ENCODE measurements at regions not wholly inside any gene's neighbourhood (a gene's known extent, or its start where the extent isn't known, plus 50 kb on each side); places are given as distances from the start of the nearest gene placed in this dataset.

DNA sequence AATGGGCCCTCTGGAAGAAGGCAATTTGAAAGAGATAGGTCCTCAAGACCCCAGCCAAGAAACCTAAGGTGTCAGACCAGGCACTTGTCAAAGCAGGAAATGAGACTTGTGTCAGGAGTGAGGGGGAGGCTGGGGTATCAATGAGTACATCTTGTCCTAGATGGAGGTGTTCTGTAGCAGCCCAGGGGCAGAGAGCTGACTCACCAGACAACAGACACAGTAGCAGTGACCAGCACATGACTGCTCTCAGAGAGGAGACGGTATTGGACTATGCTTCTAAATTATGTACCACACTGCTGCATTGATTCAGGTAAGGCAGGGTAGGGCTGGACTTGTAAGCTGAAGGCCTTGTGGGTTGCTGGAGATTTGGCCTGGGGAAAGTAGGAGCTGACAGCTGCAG, 551.2 kb upstream of the KLF4 start:
- H3K9me3 ChIP-seq, result peaks cover 0 to 11% (median 5%) of the 10 kb centered on the region in 4 donors
- ATAC-seq (ENCODE audit: low FRiP score in 2 of 2) (no peak), DNase-seq (no peak)
- TF ChIP-seq, protein P1, sequence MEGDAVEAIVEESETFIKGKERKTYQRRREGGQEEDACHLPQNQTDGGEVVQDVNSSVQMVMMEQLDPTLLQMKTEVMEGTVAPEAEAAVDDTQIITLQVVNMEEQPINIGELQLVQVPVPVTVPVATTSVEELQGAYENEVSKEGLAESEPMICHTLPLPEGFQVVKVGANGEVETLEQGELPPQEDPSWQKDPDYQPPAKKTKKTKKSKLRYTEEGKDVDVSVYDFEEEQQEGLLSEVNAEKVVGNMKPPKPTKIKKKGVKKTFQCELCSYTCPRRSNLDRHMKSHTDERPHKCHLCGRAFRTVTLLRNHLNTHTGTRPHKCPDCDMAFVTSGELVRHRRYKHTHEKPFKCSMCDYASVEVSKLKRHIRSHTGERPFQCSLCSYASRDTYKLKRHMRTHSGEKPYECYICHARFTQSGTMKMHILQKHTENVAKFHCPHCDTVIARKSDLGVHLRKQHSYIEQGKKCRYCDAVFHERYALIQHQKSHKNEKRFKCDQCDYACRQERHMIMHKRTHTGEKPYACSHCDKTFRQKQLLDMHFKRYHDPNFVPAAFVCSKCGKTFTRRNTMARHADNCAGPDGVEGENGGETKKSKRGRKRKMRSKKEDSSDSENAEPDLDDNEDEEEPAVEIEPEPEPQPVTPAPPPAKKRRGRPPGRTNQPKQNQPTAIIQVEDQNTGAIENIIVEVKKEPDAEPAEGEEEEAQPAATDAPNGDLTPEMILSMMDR (IDR thresholded peaks at IDR 0.05), result no peak
- TF ChIP-seq EP300 (IDR thresholded peaks at IDR 0.05) (no peak), POLR2A (IDR thresholded peaks at IDR 0.05) (no peak), POLR2AphosphoS5 (IDR thresholded peaks at IDR 0.05) (no peak)
- H3K4me1 ChIP-seq, result no peaks in the 10 kb centered on the region
- H3K36me3 ChIP-seq, result no peaks in the 10 kb centered on the region
- no peak overlapping the region for H3K27ac ChIP-seq
- H3K27me3 ChIP-seq, result no peaks in the 10 kb centered on the region
- WGBS, 2 donors, result 94% methylated on average over 1 of the region's 1 CpG; no CpG with 5 or more reads in 1 of the 2 donors
- H3K4me3 ChIP-seq, result no peak overlapping the region

DNA sequence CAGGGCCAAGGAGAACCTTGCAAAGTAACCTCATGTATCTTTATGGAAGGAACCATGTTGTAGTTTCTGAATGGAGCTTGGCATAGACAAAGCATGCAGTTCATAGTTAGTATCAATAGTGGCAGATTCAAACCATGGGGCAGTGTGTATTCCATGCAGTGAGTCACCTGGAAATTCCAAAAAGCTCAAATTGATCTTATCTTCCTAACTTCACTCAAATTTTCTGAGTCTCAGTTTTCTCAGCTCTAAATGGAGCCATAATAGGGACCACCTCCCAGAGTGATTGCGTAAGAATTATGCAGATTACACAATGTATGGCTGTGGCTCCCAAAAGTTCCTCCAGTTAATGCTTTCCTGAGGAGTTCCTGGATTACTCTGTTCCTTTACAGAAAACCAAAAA, 549.9 kb upstream of the KLF4 start:
- Histone ChIP-seq H3K4me3 (no peak overlapping the region), H3K27ac (no peak overlapping the region), H3K9me3 (peaks cover 0 to 11% (median 4%) of the 10 kb centered on the region in 4 donors), H3K36me3 (no peaks in the 10 kb centered on the region), H3K27me3 (no peaks in the 10 kb centered on the region), H3K4me1 (no peaks in the 10 kb centered on the region)
- no peak for ATAC-seq (ENCODE audit: low FRiP score in 2 of 2)
- WGBS, 2 donors, result 100% methylated on average over 1 of the region's 1 CpG
- TF ChIP-seq POLR2AphosphoS5 (IDR thresholded peaks at IDR 0.05), result no peak
- no peak for TF ChIP-seq POLR2A (IDR thresholded peaks at IDR 0.05)
- no peak for TF ChIP-seq EP300 (IDR thresholded peaks at IDR 0.05)
- TF ChIP-seq, protein P1 (IDR thresholded peaks at IDR 0.05), result no peak
- DNase-seq, result no peak

DNA sequence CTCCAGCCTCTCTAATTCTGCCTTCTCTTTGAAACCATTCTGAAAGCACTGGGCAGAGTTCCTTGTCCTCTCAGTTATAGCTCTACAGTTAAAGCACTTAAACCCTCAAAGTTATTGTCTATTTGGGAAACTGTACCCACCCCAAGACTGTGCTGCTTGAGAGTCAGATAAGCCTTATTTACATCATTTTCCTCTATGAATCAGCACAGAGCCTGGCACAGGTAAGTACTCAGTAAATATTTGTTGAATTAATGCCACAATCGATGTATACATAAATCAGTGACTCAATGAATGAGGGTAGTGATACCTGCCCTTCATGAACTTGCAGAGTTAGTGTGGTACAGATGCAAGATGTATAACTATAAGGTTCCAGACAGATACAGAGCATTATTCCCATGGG, 549.4 kb upstream of the KLF4 start:
- WGBS, 2 donors, result 67 to 73% methylated on average over 1 of the region's 1 CpG
- ATAC-seq (ENCODE audit: low FRiP score in 2 of 2) (no peak), DNase-seq (no peak)
- no peak overlapping the region for H3K4me3 ChIP-seq
- H3K4me1 ChIP-seq, result no peaks in the 10 kb centered on the region
- peaks cover 0 to 9% (median 4%) of the 10 kb centered on the region in 4 donors for H3K9me3 ChIP-seq
- no peaks in the 10 kb centered on the region for H3K27me3 ChIP-seq
- TF ChIP-seq, protein P1 (IDR thresholded peaks at IDR 0.05), result no peak
- no peak for TF ChIP-seq EP300 (IDR thresholded peaks at IDR 0.05)
- no peak for TF ChIP-seq POLR2AphosphoS5 (IDR thresholded peaks at IDR 0.05)
- no peak for TF ChIP-seq POLR2A (IDR thresholded peaks at IDR 0.05)
- H3K36me3 ChIP-seq, result no peaks in the 10 kb centered on the region
- H3K27ac ChIP-seq, result no peak overlapping the region

DNA sequence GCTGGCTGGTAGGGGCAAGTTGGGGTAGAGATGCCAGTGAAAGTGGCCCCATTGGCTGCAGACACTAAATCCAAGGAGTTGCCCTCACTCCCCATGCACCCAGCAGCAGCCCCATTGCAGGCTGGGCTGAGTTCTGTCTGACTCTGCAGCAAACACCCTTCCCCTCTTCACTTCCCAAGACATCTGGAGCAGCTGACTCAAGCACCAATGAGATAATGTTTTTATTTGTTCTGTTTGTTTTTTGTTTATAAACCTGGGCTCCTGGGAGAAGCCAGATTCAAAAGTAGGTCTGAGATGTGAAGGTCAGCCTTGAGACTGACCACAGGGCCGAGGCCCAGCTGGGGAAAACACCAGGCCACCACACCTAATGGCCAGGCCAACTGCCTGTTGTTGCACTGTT, 545.9 kb upstream of the KLF4 start:
- no peaks in the 10 kb centered on the region for H3K36me3 ChIP-seq

More for the DNA sequence above, 545.9 kb upstream of the KLF4 start:
- H3K9me3 ChIP-seq, result no peaks in the 10 kb centered on the region
- ATAC-seq (ENCODE audit: low FRiP score in 2 of 2) (peak in 1 of 2 donors; percentile 56), DNase-seq (no peak)
- no peak overlapping the region for H3K4me3 ChIP-seq
- H3K4me1 ChIP-seq, result no peaks in the 10 kb centered on the region
- TF ChIP-seq POLR2A (IDR thresholded peaks at IDR 0.05) (no peak), POLR2AphosphoS5 (IDR thresholded peaks at IDR 0.05) (no peak), EP300 (IDR thresholded peaks at IDR 0.05) (no peak)
- TF ChIP-seq, protein P1 (IDR thresholded peaks at IDR 0.05), result no peak
- WGBS, 2 donors, result 84 to 92% methylated on average over 1 of the region's 1 CpG
- no peaks in the 10 kb centered on the region for H3K27me3 ChIP-seq
- H3K27ac ChIP-seq, result no peak overlapping the region
